ENCODE measurements at regions not wholly inside any gene's neighbourhood (a gene's known extent, or its start where the extent isn't known, plus 50 kb on each side); places are given as distances from the start of the nearest gene placed in this dataset.

DNA sequence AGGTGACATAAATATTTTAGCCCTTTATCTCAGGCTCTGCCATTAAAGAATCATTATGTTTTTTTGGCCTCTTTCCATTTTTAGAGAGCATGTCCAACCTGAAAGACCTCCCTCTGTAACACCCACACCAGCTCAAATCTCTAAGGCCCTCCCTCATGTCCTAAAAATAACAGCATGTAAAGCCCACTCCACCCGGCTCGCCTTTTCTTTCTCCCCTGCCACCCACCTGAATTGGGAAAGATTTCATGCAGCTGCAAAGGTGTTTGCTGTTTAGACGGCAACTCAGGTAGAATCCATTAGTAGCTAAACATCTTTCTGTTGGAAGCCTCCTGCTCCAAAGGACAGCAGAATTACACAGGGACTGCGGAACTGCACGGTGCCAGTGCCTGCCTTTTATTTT lies 79.9 kb downstream of the DMRTA2 start:
- Histone ChIP-seq H3K27ac (ENCODE audit: poor library complexity, severe bottlenecking) (no peak overlapping the region), H3K27me3 (ENCODE audit: insufficient read depth, poor library complexity, severe bottlenecking) (no peaks in the 10 kb centered on the region), H3K36me3 (ENCODE audit: low read depth) (no peaks in the 10 kb centered on the region), H3K4me1 (ENCODE audit: insufficient read depth, poor library complexity, severe bottlenecking) (no peaks in the 10 kb centered on the region), H3K9me3 (ENCODE audit: severe bottlenecking) (no peaks in the 10 kb centered on the region), H3K4me3 (ENCODE audit: severe bottlenecking) (no peak overlapping the region)
- TF ChIP-seq, protein P1, sequence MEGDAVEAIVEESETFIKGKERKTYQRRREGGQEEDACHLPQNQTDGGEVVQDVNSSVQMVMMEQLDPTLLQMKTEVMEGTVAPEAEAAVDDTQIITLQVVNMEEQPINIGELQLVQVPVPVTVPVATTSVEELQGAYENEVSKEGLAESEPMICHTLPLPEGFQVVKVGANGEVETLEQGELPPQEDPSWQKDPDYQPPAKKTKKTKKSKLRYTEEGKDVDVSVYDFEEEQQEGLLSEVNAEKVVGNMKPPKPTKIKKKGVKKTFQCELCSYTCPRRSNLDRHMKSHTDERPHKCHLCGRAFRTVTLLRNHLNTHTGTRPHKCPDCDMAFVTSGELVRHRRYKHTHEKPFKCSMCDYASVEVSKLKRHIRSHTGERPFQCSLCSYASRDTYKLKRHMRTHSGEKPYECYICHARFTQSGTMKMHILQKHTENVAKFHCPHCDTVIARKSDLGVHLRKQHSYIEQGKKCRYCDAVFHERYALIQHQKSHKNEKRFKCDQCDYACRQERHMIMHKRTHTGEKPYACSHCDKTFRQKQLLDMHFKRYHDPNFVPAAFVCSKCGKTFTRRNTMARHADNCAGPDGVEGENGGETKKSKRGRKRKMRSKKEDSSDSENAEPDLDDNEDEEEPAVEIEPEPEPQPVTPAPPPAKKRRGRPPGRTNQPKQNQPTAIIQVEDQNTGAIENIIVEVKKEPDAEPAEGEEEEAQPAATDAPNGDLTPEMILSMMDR (IDR thresholded peaks at IDR 0.05; ENCODE audit: poor library complexity, severe bottlenecking): no peak
- ATAC-seq (ENCODE audit: low read depth): no peak
- no peak for DNase-seq (ENCODE audit: low spot score)

DNA sequence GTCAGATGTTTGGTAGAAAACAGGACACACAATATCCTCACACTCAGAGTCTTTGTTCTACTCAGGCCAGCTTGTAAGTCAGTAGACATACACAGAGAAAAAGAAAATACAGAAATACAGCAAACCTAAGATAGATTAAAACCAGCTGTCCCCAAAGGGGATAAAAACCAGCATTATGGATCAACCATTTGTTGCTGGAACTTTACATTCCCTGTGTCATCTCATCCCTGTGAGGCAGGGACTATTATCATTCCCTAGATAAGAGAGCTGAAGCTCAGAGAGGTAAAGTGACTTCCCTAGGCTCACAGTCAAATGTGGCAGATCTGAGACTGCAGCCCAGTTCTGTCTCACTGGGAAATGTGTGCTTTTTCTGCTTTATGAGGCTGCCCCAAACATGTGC lies 80.7 kb downstream of the DMRTA2 start:
- Histone ChIP-seq H3K4me3 (ENCODE audit: severe bottlenecking) (no peak overlapping the region), H3K27ac (ENCODE audit: poor library complexity, severe bottlenecking) (no peak overlapping the region), H3K27me3 (ENCODE audit: insufficient read depth, poor library complexity, severe bottlenecking) (no peaks in the 10 kb centered on the region), H3K36me3 (ENCODE audit: low read depth) (no peaks in the 10 kb centered on the region), H3K4me1 (ENCODE audit: insufficient read depth, poor library complexity, severe bottlenecking) (no peaks in the 10 kb centered on the region), H3K9me3 (ENCODE audit: severe bottlenecking) (no peaks in the 10 kb centered on the region)
- ATAC-seq (ENCODE audit: low read depth): no peak
- no peak for DNase-seq (ENCODE audit: low spot score)
- TF ChIP-seq, protein P1 (IDR thresholded peaks at IDR 0.05; ENCODE audit: poor library complexity, severe bottlenecking): no peak

DNA sequence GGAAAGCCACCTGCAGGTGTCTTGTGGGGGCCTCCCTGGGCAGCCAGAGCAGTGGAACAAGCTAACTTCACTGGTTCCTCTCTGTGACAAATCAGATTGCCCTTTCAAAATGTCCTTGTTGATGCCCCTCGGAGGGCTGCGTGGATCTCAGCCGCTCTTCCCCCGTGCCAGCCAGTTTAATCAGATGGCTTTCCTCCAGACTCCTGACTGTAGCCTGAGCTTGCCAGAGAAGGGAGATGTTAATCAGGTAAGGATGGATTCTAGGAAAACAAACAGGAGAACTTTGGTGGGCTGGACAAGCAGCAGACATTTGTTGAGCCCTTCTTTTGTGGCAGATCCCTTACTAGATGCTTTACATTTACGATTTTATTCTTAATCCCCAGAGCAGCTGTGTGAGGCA lies 88.2 kb downstream of the DMRTA2 start:
- H3K27ac ChIP-seq (ENCODE audit: poor library complexity, severe bottlenecking): no peak overlapping the region
- no peaks in the 10 kb centered on the region for H3K36me3 ChIP-seq (ENCODE audit: low read depth)
- H3K27me3 ChIP-seq (ENCODE audit: insufficient read depth, poor library complexity, severe bottlenecking): peaks cover 29% of the 10 kb centered on the region
- TF ChIP-seq, protein P1 (IDR thresholded peaks at IDR 0.05; ENCODE audit: poor library complexity, severe bottlenecking): no peak
- ATAC-seq (ENCODE audit: low read depth) (no peak), DNase-seq (ENCODE audit: low spot score) (no peak)
- no peak overlapping the region for H3K4me3 ChIP-seq (ENCODE audit: severe bottlenecking)
- H3K9me3 ChIP-seq (ENCODE audit: severe bottlenecking): no peaks in the 10 kb centered on the region
- H3K4me1 ChIP-seq (ENCODE audit: insufficient read depth, poor library complexity, severe bottlenecking): no peaks in the 10 kb centered on the region

DNA sequence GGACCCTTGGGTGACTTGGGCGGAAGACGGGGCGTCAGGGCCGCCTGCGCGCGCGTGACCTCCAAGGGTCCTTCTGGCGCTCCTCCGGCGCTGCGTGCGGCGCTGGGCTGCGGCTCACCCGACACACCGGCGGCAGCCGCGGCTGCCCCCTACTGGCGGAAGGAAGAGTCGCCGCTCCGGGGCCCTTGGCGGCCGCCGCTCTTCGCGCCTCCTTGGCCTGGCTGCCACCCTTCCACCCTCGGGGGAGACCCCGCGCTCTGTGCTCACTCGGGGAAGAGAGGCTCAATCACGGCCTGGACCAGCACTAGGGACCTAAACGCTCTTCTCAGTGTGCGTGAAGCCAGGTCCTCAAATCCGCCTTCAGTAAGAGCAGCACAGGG lies 89.7 kb downstream of the DMRTA2 start:
- TF ChIP-seq, protein P1 (IDR thresholded peaks at IDR 0.05; ENCODE audit: poor library complexity, severe bottlenecking): peak; percentile 56
- Histone ChIP-seq H3K4me1 (ENCODE audit: insufficient read depth, poor library complexity, severe bottlenecking) (no peaks in the 10 kb centered on the region), H3K27me3 (ENCODE audit: insufficient read depth, poor library complexity, severe bottlenecking) (peaks cover 29% of the 10 kb centered on the region), H3K9me3 (ENCODE audit: severe bottlenecking) (no peaks in the 10 kb centered on the region), H3K4me3 (ENCODE audit: severe bottlenecking) (no peak overlapping the region), H3K36me3 (ENCODE audit: low read depth) (no peaks in the 10 kb centered on the region), H3K27ac (ENCODE audit: poor library complexity, severe bottlenecking) (no peak overlapping the region)
- DNase-seq (ENCODE audit: low spot score): no peak
- ATAC-seq (ENCODE audit: low read depth): peak; percentile 50

DNA sequence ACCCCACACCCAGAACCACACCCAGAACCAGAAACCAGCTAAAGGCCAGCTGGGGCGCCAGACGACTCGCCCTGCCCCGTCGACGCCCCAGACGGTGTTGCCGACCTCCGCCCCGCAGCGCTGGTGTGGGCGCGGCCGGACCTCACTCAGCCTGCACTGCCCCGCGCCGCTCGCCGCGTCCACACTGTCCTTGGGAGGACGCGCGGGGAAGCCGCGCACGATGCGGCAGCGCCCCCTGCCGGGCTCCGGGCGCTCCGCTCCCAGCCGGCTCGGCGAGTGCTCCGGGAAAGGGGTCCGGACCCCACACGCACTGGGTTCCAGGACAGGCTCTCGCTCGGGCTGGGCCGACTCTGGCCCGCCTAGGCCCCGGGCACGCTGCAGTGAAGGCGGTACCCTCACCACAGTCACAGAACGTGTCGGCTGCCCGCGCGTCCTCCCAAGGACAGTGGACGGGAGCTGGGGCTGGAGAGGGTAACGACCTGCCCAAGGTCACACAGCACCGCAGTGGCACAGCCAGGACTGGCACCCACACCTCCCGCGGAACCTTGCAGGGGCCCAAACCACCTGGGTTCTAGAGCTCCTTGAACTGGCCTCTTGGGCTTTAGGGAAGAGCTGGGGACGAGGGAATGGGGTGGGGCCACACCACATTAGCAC lies 90.2 kb downstream of the DMRTA2 start:
- DNase-seq (ENCODE audit: low spot score) (no peak), ATAC-seq (ENCODE audit: low read depth) (peak; percentile 78)

More for the DNA sequence above, 90.2 kb downstream of the DMRTA2 start:
- H3K36me3 ChIP-seq (ENCODE audit: low read depth): no peaks in the 10 kb centered on the region
- TF ChIP-seq, protein P1 (IDR thresholded peaks at IDR 0.05; ENCODE audit: poor library complexity, severe bottlenecking): peak; percentile 75
- no peak overlapping the region for H3K27ac ChIP-seq (ENCODE audit: poor library complexity, severe bottlenecking)
- H3K4me3 ChIP-seq (ENCODE audit: severe bottlenecking): peak overlapping the region; percentile 13
- H3K9me3 ChIP-seq (ENCODE audit: severe bottlenecking): no peaks in the 10 kb centered on the region
- H3K27me3 ChIP-seq (ENCODE audit: insufficient read depth, poor library complexity, severe bottlenecking): peaks cover 29% of the 10 kb centered on the region
- no peaks in the 10 kb centered on the region for H3K4me1 ChIP-seq (ENCODE audit: insufficient read depth, poor library complexity, severe bottlenecking)
